ENCODE measurements at regions not wholly inside any gene's neighbourhood (a gene's known extent, or its start where the extent isn't known, plus 50 kb on each side); places are given as distances from the start of the nearest gene placed in this dataset.

DNA sequence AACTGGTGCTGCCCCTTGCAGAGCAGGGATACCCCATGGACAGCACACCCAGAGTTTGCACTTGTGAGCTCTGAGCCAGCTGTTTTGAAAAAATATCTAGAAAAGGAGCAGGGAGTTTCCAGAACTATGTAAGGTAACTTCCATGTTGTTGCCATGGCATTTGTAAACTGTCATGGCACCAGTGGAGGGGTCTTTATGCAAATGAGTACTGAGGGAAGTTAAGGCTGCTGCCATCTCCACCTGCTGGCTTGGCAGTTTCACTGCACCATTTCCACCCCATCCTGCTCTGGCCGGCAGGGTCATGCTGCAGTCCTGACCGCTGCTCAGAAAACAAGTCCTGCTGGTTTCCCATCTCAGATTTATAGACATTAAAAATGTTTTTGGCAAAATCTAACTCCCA lies 52.3 kb upstream of the SNTG2 start:
- no peak for DNase-seq (ENCODE audit: low read depth)

DNA sequence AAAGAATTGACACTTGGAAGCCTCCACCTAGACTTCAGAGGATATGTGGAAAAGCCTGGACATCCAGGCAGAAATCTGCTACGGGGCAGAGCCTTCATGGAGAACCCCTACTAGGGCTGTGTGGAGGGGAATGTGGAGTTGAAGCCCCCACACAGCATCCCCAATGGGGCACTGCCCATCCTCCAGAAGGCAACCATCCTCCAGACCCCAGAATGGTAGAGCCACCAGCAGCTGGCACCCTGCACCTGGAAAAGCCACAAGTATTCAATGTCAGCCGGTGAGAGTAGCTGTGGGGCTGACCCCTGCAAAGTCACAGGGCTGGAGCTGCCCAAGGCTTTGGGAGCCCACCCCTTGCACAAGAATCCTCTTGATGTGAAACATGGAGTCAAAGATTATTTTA lies 53.6 kb upstream of the SNTG2 start:
- DNase-seq (ENCODE audit: low read depth): no peak

DNA sequence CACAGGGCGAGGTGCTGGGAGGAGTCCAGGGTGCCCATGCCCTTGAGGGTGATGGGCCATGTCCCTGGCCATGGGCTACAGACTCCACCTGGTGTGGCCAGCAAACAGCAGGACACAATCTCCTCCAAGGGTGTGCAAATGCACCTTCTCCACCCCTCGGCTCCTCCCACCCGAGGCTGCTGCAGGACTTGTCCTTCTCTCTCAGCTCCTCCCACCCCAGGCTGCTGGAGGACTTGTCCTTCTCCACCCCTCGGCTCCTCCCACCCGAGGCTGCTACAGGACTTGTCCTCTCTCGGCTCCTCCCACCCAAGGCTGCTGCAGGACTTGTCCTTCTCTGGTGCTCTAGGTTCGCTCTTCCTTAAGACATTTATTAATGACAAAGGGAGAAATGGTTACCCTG lies 57.3 kb upstream of the SNTG2 start:
- no peak for DNase-seq (ENCODE audit: low read depth)

DNA sequence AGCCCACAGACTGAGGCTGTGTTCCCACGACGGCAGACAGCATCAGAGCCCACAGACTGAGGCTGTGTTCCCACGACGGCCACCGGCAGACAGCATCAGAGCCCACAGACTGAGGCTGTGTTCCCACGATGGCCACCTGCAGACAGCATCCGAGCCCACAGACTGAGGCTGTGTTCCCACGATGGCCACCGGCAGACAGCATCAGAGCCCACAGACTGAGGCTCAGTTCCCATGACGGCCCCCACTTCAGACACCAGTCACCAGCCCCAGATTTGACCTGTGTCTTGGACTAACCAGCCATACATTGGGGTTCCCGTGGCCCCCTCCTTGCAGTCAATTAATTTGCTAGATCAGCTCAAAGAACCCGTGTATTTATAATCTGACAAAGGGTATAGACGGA lies 57.8 kb upstream of the SNTG2 start:
- DNase-seq (ENCODE audit: low read depth): no peak

DNA sequence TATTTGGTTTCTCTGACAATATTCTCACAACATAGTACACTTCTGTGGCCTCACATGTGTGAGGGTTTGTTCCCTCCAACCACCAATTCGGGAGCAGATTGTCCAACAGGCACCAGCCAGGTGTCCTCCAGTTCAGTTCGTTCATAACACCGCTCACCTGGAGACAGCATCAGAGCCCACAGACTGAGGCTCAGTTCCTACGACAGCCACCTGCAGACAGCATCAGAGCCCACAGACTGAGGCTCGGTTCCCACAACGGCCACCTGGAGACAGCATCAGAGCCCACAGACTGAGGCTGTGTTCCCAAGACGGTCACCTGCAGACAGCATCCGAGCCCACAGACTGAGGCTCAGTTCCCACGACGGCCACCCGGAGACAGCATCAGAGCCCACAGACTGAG lies 58.2 kb upstream of the SNTG2 start:
- DNase-seq (ENCODE audit: low read depth): no peak

DNA sequence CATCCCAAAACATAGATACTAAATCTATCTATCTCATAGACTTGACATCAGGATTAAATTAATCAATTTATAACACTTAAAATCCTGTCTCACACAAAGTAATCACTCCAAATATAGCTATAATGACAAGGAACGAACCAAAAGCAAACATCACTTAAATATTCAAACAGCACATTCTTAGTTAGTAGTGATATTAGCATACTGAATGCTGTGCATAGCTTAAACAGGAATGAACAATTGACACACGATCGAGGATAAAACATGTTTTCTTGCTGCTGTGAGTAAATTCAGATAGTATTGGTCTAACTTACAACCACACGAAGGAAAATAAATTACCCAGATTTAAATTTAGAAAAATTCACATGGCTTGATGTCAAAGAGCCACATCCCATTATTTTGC lies 58.9 kb upstream of the SNTG2 start:
- DNase-seq (ENCODE audit: low read depth): no peak

DNA sequence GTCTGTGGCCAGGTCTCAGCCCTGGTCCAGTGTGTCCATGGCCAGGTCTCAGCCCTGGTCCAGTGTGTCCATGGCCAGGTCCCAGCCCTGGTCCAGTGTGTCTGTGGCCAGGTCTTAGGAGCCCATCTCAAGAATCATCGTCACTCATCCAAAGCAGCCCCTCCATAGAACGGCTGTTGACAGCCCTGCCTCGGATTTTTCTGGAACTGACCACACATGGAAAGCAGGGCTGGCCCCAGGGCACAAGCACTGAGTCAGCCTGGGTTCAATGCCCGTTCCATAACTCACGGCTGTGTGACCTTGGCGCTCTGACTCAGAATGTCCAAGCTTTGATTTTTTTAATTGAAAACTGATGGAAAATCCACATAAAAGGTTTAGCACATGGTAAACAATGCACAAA lies 59.9 kb upstream of the SNTG2 start:
- DNase-seq (ENCODE audit: low read depth): no peak

DNA sequence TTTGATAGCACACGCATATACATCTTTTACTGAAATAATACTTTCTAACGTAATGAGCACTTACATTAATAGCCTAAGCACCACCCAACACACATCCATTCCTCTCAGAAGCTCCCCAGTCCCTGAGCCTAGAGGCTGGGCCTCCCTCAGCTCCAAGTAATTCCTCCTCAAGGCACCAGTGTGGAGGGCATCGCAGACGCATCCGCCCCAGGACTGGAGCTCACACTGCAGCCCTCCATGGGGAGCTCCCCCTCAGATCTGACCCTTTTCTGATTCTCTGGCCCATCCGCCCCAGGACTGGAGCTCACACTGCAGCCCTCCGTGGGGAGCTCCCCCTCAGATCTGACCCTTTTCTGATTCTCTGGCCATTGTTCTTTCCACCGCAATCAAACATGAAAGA lies 60.4 kb upstream of the SNTG2 start:
- no peak for DNase-seq (ENCODE audit: low read depth)

DNA sequence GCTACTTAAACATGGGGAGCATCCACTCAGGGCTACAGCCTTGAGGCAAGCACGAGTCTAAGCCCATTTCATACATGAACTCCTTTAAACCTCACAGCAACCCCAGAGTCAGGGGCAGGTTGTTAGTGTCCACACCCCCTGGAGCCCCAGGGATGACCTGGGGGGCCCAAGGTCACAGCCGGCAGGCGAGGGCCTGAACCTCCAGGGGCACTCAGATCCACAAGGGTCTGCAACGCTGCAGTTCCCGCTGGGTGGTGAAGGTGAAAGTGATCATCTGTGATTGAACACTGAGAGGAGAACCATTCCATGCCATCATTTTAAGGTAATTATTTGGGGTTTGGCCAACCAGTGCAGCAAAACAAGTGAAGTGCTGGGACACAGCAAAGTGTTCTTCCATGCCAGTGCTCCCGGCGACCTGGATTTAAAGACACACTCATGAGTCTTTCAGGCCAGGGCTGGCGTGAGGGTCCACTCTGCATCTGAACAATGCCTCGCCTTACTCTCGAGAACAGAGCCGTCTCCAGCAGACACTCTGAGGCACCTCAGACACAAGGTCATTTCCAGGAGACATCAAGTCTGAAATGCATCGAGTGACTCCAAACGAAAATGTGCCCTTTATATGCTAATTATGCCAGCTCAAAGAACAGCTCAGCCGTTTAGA lies 61.6 kb upstream of the SNTG2 start:
- no peak for DNase-seq (ENCODE audit: low read depth)

DNA sequence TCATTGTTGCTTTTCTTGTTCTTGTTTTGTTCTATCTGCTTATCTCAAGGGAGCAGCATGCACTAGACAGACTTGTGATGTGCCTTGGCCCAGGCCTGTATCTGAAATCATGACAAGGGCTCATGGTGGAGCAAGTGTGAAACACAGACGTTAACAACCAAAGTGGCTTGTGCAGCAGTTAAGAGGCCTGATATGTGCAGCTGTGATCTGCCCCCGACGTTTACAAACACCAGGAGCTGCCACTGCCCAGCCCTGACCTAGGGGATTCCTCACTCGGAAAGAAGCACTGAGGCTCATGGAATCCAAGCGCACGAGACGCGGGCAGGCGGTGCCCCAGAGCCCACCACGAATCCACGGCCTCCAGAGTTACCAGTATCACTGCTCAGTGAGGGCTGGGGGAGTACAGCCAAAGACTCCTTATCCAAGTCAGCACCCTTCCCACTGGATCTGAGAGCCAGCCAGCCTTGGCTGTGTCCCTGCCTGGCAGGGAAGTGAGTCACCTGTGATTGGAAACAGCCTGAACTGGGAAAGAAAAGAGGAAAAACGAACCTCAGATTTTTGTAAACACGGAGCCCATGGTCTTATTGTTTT lies 62.3 kb upstream of the SNTG2 start:
- no peak for DNase-seq (ENCODE audit: low read depth)

DNA sequence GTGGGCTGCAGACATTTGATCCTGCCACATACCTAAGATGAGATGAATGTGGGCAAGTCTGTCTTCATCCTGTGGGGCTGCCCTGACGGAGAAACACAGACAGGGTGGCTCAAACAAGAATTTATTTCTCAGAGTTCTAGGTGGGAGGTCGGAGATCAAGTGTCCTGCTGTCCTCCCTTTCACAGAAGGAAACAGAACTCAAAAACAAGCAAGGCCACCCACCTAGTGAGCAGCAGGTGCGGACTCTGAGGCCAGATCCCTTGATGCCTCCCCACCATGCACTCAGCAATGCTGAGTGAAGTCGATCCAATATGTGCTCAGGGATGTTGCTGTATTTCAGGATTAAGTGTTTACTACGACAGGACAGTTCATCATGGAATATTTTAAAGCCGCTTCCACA lies 63.0 kb upstream of the SNTG2 start:
- DNase-seq (ENCODE audit: low read depth): no peak

DNA sequence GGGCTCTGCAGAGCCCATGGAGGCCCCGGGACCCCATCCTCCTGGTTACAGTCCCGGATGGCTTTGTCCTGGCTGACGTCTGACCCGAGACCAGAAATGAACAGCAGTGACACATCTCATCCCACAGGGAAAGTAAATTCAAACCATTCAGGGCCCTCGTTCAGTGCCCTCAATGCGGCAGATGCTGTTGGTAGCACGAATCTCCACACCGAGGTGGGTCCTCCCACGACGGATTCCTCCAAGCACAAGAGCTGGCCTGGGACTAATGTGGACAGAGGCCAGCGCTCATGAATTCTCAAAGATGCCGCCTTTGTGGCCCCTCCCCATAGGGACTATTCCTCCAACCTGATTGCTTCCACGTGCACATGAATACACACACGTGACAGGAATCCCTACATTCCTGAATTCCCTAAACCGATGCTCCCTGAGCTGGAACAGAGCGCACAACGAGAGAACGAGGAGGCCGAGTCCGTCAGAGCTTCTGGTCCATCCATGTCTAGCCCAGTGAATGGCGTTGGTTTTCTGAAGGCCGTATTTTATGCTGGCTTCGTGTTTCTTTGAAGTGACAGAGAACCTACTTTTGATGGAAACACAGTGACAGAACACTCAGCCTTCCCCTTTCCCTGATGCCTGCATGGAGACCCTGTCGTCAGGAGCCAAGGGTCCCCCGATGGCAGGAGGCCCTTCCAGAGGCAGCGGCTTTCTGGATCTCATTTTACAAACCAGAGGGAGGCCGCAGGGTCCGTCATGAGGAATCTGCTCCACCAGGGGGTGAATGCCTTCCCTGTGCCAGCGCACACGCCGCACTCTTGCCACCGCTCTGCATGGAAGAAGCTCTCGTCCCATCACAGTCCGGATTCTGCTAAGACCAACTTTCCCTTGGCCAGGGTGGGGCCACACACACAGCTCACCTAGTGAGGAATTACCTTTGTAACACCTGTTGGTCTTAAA lies 64.3 kb upstream of the SNTG2 start:
- DNase-seq (ENCODE audit: low read depth): no peak

DNA sequence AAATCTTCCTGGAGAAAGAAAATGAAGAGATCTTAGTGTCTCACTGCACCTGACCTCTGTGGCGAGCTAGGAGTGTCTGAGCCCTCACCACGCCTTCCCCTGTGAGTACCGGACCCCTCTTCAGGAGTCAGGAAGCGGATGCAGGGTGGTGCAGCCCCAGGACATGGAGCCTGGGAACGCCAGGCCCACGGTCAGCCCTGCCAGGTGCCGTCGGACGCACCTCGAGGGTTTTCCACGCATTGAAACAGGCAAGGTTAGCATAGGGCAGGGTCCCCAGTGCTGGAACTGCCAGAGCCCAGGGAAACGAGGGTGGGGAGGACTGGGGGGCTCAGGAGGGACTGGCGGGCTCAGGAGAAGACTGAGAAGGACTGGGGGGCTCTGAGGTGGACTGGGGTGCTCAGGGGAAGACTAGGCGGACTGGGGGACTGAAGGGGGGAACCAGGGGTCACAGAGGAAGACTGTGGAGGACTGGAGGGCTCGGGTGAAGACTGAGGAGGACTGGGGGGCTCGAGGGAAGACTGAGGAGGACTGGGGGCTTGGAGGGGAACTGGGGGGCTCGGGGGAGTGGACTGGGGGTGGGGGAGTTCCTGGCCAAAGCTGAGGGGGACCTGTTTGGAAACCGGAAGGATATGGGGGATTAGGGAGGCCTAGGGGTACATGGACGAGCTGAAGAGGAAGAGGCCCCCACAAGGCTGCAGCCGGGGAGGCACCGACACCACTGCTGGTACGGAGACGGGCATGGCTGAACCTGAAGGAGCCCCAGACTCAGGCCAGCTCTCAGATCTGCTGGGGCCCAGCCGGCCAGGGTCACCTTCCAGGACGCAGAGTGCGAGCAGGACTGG lies 65.2 kb upstream of the SNTG2 start:
- no peak for DNase-seq (ENCODE audit: low read depth)

DNA sequence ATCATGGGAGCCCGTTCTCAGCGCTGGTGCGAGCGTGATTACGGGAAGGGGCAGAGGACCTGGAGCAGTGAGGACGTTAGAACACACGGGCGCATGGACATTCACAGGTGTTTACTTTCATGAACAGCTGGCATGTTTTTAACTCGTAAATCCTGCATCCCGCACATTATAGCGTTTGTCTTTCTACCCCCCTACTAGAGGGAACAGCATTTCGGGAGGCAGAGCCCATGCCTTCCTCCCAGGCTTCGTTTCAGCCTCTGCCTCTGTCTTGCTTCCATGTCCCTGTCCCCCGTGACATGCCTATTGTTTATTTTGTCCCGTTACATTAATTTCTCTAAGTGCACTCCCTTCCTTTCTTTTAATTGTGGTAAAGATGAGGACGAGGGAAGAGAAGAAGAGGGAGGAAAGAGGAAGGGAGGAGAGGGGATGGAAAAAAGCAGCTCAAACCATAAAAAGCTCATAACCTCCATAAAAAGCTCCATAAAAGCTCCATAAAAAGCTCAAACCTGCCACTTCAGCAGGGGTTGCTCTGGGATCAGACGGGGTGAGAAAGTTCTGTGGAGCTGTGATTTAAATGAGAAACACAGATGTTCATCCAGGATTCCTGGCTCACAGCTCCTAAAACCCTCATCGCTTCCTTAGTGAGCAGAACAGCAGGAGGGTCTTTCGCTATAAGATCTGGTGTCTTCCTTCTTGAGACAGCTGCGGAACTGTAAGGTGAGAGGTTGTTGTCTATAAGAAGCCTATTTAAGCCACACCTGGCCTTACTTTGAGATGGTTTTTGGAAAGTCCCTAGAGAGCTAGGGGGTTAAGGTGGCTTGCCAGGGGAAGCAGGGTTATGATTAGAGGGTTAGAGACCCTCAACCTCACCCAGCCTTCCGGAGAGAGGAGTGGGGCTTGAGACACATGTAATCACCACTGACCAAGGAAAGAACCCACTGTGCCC lies 66.6 kb upstream of the SNTG2 start:
- no peak for DNase-seq (ENCODE audit: low read depth)

DNA sequence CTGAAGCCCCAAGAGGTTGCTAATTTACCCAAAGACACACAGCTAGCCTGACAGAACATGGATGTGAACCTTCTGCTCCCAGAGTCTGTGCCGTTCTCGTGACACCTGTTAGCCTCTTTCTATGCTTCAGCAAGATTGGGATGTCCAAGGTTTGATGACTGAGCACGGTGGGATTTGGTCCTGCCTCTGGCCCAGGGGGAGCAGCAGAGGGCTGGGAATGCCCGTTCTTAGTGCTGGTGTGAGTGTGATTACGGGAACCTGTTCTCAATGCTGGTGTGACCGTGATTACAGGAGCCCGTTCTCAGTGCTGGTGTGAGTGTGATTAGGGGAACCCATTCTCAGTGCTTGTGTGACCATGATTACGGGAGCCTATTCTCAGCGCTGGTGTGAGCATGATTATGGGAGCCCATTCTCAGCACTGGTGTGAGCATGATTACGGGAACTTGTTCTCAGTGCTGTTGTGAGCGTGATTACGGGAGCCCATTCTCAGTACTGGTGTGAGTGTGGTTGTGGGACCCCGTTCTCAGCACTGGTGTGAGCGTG lies 67.3 kb upstream of the SNTG2 start:
- no peak for DNase-seq (ENCODE audit: low read depth)

DNA sequence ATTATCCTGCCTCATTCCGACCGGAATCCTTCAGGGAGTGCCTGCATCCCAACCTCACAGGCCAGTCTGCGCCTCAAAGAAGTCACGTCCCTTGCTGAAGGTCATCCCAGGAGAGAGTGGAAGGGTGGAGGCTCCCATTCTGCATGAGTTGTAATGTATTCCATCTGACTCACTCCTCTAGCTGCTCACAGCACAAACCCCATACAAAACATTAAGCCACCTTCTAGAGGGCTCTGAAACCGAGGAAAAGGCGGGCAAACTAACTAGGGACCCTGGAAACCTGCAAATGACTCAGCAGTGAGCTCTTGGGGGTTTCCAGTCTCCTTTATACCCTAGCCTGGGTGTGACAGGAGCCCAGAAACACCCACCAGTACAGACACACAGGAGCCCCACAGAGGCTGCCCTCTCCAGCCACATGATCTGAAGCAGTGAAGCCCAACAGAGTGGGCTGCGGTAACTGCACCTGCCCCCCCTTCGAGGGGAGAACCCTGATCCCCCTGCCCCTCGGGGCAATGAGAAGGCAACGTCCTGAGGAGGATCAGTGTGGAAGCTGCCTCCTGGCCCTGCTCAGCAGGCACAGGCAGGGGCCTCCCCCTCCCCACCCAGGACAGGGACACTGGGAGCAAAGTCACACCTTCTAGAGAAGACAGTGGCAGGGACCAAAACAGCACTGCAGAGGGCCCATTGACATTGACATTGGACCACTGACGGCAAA lies 69.3 kb upstream of the SNTG2 start:
- no peak for DNase-seq (ENCODE audit: low read depth)

DNA sequence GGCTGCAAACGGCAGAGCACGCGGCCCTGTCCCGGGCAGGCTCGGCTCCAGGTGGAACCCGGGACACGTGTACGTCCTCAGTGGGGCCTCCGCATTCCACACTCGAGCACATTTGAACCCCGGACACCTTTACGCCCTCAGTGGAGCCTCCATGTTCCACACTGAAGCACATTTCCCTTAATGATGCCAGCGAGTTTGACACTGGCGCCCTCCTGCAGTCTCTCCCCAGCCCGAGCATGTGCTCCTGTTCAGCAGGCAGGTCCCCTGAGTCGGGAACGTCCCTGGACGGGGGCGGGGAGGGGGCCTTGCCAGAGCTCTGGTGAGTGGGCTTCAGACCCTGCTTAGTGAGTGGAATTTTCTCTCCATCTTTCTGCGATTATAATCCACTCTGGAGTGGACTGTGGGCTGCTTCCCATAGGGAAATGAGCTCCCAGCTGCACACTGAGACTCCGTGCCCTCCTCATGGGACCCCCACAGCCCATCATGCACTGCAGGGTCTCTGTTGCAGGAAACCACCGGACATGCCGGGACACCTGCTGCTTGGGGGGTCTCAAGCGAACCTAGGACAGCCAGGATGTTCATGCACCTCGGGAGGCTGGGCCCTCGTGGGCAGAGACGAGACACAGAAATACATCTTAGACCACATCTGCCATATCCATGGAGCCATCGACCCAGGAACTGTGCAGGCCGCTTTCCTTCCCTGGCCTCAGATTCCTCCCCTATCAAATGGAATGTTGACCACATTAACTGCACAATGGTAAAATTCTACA lies 70.3 kb upstream of the SNTG2 start:
- DNase-seq (ENCODE audit: low read depth): no peak

DNA sequence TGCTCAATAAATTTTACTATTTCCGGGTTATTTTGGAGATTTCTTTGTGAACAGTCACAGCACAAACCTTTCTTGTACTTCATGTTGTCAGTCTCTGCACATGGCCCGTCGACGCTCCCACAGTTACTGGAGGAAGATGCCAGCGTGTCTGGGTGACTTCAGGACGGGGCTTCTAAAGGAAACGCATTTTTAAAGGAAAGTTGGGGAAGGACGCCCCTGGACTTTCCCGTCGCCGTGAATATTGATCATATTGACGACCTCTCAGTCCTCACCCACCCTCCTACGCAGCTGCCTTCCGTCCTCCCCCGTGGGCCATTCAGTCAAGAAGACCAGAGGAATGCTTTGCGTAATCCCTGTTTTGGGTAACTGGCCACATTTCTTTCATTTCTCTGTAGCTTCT lies 71.1 kb upstream of the SNTG2 start:
- DNase-seq (ENCODE audit: low read depth): no peak

DNA sequence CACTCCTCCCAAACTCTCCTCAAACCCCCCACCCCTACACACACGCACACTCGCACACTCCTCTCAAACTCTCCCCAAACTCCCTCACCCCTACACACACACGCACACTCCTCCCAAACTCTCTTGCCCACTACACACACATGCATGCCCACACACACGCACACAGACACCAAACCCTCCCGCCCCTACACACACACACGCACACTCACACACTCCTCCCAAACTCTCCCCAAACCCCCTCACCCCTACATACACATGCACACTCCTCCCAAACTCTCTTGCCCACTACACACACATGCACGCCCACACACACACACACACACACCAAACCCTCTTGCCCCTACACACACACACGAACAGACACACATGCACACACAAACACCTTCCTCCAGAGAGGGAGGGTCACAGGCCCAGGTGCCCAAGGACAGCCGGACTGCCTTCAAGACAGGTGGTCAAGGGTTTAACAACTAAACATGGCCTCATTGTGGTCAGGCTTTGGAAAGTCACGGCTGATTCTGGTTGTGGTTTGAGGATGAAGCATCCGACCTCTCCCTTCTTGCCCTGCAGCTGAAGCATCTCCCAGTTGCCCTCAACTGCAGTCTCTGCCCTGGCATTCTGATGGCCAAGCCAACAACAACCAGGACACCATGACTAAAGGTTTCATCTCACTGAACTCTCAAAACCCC lies 72.3 kb upstream of the SNTG2 start:
- no peak for DNase-seq (ENCODE audit: low read depth)

All from T follicular helper cell (primary cell).